NCI-H446 (cell line): ENCODE measurements at regions not wholly inside any gene's neighbourhood (a gene's known extent, or its start where the extent isn't known, plus 50 kb on each side); places are given as distances from the start of the nearest gene placed in this dataset.

Source experiments
- DNase-seq, 2 experiments: peaks; one replicate each; lab custom pipeline; 2025; lab: John Stamatoyannopoulos, UW

GRCh38 chr20:22370137-22370536 is 214.2 kb downstream of the FOXA2 start:
- DNase-seq: no peak

- no peak for DNase-seq
These were observed 215.3 kb downstream of the FOXA2 start for GRCh38 chr20:22369100-22369499.

DNA sequence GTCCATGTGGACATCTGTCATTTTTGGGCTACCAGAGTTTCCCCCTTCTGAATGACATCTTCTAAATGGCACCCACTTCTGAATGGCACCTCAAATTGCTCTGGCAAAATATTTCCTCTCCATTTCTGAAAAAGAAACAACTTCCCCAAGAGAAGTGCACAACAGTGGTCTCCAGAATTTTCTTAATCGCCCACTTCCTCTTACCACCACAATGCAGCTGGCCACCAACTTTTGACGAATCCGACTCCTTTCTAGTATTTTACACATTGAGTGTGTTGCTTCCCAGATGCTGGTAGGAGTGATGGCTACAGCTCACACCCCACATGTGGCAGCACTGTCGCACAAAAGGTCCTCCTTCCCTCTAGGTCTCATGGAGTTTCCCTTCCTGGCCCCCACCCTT is 216.1 kb downstream of the FOXA2 start:
- DNase-seq: no peak

DNA sequence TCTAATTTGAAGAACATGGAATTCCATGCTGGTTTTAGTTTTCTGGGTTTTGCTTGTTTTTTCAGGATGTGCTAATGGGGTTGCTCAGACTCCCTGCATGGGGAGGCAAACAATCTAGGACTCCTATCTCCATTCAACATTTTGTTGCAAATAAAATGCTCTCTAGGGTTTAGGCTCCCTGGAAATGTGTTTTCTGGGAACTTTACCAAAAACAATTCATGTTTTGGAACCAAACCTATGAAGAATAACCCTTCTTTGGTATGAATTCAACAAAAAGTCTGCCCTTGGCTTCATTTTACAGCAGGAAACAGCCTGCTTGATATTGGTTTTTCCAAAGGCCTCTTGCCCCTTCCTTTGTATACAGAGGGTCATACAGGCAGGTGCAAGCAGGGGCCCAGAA is 217.7 kb downstream of the FOXA2 start:
- DNase-seq: no peak

DNA sequence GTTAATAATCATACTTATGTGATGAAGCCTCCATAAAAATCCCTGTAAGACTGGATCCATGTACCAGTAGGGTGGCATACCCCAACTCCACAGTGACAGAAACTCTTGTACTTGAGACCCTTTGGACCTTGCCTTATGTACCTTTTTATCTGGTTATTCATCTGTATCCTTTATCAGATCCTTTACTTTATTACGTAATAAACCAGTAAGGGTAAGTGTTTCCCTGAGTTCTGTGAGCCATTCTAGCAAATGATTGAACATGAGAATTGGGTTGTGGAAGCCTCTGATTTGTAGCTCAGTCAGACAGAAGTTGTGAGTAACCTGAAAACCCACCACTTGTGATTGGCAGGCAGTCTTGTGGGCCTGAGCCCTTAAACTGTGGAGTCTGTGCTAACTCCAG is 229.7 kb downstream of the FOXA2 start:
- DNase-seq: no peak

- DNase-seq: no peak
These were observed 230.8 kb downstream of the FOXA2 start for GRCh38 chr20:22353586-22353985.

DNA sequence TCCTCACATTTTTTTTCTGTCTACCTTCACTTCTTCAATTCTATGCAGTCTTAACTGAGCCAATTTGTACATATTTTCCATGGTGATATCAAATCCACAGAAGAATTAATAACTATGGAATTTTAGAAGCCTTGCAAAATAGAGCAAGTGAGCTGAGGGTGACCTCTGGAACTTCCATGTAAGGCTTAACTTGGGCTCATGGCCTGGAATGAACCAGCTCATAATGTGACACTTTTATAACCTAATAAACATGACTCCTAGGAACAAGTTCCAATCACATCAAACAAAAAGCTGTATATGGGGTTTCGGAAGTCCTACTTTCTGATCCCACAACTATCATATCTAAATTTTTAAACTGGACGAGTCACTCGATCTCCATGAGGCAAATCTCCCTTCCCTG is 232.4 kb downstream of the FOXA2 start:
- no peak for DNase-seq

DNA sequence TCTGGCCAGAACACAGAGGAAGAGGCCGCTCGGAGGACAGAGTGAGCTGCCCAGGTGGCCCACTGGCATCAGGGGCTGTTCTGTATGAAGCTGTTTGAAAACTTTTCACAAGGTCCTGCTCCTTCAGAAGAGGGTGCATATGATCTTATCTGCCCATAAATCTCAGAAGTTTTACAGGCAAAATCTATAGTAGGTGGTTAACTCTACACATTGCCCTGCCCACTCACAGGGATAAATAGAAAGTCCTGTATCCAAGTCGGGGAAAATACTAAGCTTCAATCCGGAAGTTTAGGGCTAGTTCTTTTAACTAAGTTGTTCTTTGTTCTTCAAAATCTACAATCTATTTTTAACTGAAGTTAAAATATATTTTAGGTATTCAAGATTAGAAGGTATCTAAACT is 233.7 kb downstream of the FOXA2 start:
- no peak for DNase-seq

DNA sequence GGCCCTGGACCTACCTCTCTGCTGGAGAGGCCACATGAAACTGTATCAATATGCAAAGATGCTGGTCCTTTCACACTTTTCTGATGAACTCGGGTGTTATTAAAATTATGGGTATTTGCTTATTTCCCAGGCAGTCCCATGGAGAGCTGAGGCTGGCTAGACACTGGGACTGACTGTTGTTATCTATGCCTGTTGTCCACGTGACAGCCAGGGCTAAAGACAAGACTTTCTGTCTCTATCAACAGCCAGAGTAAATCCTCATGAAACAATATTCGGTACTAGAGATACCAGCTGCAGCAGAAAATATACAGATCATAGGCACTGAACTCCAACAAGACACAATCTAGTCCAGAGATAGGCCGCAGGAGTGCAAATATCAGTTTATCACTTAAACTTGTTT is 236.4 kb downstream of the FOXA2 start:
- no peak for DNase-seq

DNA sequence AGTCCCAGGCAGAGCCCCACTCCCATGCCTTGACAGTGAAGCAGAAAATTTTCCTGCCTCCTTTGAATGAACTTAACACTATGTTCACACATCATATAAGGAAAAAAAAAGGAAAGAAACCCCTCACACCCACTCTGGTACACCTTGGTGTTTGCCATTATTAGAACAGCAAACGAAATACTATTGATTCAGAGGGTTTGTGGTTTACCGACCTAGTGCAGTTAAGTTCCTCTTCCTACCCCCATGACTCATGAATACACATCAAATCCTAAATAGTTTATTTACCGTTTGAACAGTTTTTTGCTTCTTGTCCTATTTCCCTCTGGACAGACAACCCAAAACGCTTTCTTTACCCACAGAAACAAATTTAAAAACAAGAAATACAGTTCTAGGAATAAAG is 237.7 kb downstream of the FOXA2 start:
- no peak for DNase-seq

GRCh38 chr20:22343612-22344011 is 240.8 kb downstream of the FOXA2 start:
- no peak for DNase-seq

- no peak for DNase-seq
These were observed 242.0 kb downstream of the FOXA2 start for GRCh38 chr20:22342410-22342809.

DNA sequence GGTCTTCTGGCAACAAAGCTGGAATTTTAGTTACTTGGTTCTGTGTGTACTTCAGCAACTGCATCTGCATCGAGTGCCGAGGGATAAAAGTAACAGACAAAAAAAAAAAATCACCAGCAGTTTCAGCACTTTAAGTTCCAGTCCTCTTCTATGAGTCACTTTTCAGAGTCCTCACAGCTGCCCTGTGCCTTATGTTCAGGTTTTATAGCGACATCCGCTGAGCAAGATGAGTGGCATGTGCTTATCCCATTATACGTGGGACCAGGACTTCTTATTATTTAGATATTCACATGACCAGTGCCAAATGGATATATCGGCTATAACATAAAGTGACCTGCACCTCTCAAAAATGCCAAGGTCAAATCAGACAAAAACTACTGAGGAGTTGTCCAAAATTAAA is 242.9 kb downstream of the FOXA2 start:
- DNase-seq: no peak

GRCh38 chr20:22339946-22340345 is 244.4 kb downstream of the FOXA2 start:
- DNase-seq: no peak

DNA sequence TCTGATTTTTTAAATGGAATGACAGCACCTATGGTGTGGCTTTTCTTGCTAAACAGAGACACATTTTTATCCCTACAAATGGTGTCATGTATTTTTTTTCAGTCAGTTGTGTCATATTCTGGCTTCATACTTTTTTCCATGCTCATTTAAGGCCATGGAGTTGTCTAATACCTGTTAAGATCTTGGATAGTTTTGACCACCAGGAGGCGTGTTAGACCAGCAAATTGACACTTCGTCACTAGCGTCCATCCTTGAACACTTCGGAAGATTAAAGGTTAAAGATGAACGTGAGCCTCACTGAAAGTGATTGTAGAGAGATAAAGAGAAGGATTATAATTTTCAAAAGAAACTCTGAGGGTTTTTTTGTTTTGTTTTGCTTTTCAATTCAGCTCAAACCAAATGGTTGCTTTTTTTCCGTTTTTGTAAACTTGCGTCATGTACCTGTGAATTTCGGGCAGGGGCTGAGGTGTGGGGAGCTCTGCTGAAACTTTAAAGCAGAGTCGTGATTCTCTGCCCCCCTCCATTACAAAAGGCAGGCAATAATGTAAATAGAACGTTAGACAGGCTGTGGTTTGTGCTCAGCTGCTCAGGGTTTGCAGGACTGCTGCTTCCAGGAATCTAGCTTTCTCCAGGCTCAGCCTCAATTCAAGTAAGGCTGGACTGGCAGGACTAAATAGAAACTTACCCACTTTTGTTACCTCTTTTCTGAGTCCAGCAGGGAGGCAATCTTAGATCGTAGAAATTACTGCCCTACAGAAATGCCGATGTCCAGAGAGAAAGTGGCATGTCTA is 245.1 kb downstream of the FOXA2 start:
- peak; percentile 31 to 73 for DNase-seq

- DNase-seq: no peak
These were observed 246.1 kb downstream of the FOXA2 start for GRCh38 chr20:22338140-22338708.

GRCh38 chr20:22335210-22335609 is 249.2 kb downstream of the FOXA2 start:
- no peak for DNase-seq

DNA sequence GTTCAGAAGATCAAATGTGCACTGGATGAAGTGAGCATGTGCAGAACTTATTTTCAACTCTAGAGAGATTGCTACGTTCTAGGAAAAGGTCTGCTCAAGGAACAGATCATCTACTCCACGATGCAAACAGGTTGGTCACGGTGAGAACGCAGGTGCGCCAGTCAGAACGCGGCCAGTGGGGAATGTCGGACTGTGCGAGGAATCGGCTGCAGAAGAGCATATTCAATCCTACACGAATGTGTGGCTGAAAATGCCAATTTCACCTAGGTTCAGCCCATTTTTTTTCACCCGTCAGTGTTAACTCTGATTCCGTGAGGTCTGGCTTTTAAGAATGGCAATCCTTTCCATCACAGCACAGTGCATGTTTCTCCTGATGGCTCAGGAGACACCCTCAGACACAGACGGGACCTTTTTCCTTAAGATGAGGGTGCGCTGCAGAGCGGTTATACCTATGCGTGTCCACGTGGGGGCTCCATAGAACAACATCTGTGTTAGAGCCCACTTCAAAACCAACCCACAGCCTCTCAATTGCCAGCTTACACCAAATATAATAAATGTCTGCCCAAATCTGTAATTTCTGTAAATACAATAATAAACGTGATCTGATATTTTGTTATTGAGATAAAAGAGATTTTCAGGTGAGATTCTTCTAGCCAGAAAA is 250.4 kb downstream of the FOXA2 start:
- DNase-seq: peak in 1 of 2 experiments; percentile 62

DNA sequence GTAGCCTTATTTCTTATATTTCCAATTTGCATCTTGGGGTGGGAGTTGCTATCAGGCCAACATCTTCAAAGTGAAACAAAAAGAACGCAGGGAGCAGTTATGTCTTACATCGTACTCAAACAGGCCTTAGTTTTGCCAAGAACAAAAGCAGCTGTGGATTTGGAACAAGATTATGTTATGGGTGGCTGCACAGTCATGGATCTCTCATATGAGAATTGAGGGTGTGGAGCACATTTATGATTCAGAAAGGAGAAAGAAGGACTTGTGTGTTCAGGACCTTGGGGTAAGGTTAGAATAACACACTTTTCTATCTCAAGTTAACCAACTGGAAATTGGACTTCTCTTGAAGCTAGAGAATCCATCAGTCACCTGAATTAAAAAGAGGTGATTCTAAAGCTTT is 259.9 kb downstream of the FOXA2 start:
- DNase-seq: no peak

DNA sequence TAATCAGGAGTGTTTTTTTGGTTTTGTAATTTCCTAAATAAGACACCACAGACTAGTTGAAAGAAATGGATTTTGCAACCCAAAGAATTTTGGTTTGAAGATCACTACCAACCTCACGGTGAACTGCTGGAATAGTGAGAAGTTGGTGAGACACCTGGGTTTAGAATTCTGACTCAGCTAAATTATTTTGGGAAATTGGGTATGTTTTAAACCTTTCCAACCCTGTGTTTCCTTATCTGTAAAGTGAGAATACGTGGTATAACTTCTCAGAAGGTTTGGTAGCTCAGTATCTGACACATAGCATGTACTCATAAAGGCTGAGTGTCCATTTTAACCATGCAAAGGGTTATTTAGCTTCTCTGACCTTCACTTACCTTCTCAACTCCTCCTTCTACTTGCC is 261.9 kb downstream of the FOXA2 start:
- no peak for DNase-seq

DNA sequence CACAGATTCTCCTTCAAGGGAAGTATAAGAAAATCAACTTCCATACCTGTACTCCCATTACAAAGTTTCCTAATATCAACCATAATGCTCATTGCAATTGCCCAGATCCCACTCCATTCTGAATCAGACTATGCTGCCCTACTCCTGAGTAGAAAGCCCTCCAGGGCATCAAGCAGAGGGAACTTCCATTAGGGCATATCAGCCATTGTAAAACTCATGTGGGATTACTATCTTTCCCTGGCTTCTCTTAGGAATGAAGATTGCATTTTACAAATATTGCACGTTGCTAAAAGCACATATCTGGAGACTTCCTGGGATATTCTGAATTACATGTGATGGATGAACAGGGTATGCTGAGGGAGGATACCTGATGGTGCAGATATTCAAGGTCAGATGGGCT is 263.2 kb downstream of the FOXA2 start:
- DNase-seq: no peak

DNA sequence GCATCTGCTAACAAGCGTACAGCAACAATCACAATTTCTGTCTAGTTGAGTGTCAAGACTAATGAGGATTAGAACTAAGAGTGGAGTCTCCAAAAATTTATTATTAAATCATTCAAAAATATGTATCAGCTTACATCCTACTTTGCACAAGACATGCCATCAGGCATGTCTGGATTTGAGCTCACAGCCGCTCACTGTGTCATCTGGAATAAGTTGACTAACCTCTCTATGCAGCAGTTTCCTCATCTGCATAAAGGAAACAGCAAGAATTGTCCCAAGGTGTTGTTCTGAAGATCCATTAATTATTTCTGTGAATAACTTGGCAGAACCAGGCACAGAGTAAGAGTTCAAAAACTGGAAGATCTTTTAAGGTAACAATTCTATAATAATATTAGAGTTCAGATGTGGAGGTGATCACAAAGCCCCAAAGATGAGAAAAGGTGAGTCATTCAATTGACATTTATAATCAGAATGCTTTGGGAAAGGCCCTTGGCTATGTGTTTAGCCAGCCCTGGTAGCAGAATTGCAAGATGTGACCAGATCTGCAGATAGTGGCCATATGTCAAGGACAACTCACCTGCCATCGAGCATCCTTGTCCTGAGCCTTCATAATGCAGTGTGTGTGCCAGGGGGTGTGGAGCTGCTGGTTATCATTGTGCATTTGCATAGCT is 264.0 kb downstream of the FOXA2 start:
- no peak for DNase-seq

- DNase-seq: no peak
These were observed 268.6 kb downstream of the FOXA2 start for GRCh38 chr20:22315771-22316170.
